GM21529 (cell line): ENCODE measurements at regions not wholly inside any gene's neighbourhood (a gene's known extent, or its start where the extent isn't known, plus 50 kb on each side); places are given as distances from the start of the nearest gene placed in this dataset.

Experiments
- ATAC-seq: cut with Tn5 transposase; IDR thresholded peaks from one replicate; pipeline ENCODE4 v1.9.1; 2021; ENCODE audit not compliant: unreplicated experiment

DNA sequence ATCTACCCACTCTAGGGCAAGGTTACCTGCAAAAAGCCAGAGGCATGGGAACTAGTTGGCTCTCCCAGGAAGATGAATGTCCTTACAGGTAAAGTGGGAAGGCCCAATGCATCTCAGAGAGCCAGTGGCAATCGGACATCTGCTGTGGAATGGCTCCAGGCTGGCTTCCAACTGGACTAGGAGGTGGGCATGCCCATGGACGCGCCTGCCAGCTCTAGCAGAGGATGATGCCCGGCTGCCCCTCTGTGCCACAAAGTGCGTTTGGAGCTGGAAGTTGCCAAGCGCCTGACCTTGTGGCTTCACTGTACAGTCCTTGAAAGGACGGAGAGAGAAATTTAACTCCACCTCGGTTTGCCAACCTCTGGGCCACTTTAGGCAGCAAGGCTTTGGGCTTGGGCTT, 84.4 kb downstream of the NR2F2 start:
- no peak for ATAC-seq

DNA sequence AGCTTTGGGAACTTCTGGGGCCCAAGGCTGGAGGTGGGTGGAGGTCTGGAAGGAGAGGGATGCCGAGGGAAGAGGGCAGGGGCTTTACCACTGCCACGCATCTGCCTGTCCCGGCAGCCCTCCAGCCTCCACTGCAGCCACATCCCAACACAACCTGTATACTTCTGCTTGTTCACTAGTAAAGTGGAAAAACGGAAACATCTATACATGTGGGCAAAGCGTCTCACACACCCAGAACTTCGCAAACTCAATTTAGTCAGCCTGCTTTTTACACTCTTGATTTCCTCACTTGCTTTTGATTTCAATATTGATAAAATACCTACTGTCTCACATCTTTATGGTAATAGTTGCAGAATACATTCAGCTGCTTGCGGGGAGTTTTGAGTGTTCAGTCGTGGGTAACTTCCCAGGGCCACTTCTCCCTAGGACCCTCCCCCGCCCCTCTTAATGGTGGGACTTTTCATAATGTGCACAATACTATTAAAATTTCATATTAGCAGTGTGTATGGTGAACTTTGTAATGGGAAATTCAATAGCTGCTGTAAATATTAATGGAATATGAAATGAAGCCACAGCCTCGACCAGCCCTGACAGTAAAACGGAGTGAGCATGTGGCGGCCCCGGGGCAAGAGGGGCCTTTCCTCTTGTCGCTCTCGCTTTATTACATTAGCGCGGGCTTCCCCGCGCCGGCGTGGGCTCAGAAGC, 85.2 kb downstream of the NR2F2 start:
- ATAC-seq: no peak

DNA sequence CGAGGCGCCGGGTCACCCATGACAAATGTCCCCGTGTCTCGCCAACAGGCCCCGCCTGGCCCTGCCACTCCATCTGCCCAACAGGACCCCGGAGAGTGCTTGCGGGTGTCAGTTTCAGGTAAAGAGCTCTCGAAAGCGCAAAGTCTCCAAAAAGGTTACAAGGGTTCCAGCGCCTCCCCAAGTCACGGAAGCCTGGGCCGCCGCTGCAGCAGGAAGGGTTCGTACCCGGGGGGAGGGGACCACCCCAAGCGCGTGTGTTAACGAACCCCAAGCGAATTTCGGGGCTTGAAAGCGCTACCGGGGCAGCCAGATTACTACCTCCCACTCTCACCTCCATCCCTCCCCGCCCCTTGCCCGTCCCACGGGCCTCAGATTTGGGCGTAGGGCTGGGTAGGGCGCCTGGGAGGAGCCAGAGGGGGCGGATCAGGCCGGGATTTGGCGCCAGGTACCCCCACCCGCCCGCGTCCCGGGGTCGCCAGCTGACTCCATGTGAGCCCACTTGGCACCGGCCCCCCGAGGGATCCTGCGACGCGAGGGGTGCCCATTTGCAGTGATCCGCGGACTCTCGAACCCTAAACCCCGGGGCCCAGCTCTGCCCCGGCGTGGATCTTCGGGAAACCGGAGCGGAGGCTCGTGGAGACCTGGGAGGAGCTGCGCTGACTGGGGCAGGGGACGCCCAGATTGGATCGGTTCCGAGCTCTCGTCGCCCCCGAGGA, 85.9 kb downstream of the NR2F2 start:
- ATAC-seq: no peak

DNA sequence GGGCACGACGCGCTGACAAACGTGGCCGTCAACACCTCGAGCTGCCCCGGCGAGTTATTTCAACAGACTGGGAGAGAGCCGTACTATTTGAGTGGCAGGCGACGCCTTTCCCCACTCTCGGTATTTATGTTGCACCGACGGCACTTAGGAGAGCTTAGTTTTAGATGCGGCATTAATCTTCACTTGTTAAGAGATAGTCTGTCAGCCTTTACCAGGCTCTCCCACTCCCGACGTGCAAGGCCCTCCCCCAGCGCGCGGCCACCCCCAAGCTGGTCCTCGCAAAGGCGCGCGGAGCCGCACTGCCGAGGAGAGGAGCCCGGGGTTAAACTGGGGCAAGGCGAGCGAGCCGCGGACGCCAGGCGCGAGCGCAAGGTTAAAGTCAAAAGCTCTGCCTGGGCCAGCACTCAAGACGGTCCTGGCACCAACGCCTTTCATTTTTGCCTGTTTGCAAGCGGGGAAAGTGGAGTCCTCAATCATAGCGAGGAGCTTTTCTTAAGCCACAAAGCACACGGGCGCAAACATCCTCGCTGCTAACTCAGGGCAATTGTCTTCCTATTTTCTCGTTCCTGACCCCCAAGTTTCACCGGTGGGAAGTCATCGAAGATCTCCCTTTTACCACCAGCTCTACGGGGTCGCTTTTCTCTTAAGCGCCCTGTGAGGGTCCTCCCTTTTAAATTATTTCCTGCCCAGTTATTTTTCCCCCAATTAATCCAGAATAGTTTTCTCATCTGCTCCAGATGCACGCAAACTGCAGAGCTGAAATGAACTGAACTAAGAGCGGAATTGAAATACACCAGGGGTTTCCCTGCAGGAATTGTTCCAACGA, 86.6 kb downstream of the NR2F2 start:
- ATAC-seq: no peak

- no peak for ATAC-seq
Observed at GRCh38 chr15:96417760-96418130, 87.2 kb downstream of the NR2F2 start.

- no peak for ATAC-seq
Observed at GRCh38 chr15:96418146-96418545, 87.6 kb downstream of the NR2F2 start.

DNA sequence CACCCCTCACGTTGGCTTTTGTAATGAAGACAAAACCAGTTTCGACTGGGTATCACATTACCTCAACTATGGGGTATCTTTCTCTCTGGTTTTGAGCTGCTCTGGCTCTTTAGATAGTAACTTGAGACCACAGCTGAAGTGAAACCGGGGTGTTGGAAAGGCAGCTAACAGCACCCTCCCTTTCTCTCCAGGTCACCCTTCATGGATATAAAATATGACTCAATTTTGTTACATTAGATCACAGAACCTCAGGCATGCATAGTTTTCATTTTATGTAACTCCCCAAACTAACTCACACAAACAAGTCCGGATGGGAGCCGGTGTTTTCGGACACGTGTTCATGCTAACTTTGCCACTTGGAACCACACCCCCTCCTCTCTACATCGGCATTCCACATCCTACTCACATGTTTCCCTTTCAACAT, 90.7 kb downstream of the NR2F2 start:
- ATAC-seq: no peak

- ATAC-seq: no peak
Observed at GRCh38 chr15:96422125-96422524, 91.6 kb downstream of the NR2F2 start.

- no peak for ATAC-seq
Observed at GRCh38 chr15:96424674-96425073, 94.2 kb downstream of the NR2F2 start.

- no peak for ATAC-seq
Observed at GRCh38 chr15:96428742-96429141, 98.2 kb downstream of the NR2F2 start.

- ATAC-seq: no peak
Observed at GRCh38 chr15:96431786-96432185, 101.3 kb downstream of the NR2F2 start.

GRCh38 chr15:96435022-96435421, 104.5 kb downstream of the NR2F2 start:
- ATAC-seq: no peak

DNA sequence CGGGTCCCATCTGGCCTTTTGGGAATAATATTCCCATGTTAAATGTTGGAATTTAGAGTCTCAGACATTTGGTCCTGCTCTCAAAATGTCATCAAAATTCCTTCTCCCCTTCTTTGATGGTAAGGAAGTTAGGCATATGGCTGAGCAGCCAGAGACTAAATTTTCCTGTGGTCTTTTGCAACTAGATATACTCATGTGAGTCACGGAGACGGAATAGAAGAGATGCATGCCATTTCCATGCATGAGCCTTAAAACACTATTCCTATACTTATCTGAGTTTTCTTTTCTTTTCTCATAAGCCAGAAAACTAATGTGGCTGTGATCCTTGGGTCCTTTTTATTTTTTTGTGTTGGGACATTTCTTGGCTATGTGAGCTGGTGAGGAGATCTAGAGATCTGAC, 105.3 kb downstream of the NR2F2 start:
- no peak for ATAC-seq

- no peak for ATAC-seq
Observed at GRCh38 chr15:96440978-96441377, 110.5 kb downstream of the NR2F2 start.

DNA sequence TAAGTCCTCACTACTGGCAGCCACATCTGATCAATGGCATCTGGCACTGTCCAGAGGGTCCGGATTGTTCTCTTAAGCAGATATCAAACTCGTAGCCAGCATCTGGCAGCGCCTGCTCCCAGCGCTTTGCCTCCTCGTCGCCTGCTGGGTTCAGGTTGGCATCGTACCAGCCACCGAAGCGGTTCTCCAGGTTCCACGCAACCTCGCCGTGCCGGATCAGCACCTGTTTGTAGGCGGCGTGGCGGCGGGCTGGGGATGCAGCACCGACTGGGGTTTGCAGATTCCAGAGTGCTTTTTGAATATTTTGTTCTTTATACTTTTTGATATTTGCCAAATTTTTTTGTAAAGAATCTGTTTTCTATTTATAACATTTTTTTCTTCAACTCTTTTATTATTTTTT, 111.6 kb downstream of the NR2F2 start:
- no peak for ATAC-seq

- ATAC-seq: no peak
Observed at GRCh38 chr15:96444865-96445264, 114.4 kb downstream of the NR2F2 start.

GRCh38 chr15:96448923-96449322, 118.4 kb downstream of the NR2F2 start:
- ATAC-seq: no peak

DNA sequence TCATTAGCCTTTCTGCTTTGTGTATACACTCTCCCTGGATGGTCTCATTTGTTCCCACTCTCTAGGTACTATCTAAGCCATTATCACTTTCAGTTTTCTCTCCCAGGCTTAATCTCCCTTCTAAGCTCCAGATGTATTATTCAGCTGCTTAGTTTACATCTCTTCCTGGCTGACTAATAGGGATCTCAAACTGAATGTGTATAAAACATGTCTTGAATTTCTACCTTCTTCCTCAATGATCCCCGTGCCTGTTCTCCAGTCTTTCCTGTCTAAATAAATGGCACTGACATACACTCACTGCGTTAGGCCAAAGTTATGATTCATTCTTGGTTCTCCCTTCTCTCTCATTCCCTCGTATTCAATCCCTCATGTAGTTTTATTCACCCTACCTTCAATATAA, 127.3 kb downstream of the NR2F2 start:
- ATAC-seq: no peak

GRCh38 chr15:96460106-96460505, 129.6 kb downstream of the NR2F2 start:
- no peak for ATAC-seq

- ATAC-seq: no peak
Observed at GRCh38 chr15:96462768-96463750, 132.6 kb downstream of the NR2F2 start.
